Mesothelial cell of epicardium (in vitro differentiated cells): ENCODE measurements at regions not wholly inside any gene's neighbourhood (a gene's known extent, or its start where the extent isn't known, plus 50 kb on each side); places are given as distances from the start of the nearest gene placed in this dataset.
"Not testable (repeated sequence)": the region's sequence is repeated elsewhere in the genome, so short reads cannot be mapped to it uniquely, and the experiment has no call there.

Experiments used
- DNase-seq, 2 experiments: peaks; one replicate each; pipeline ENCODE4 v3.0.0; 2021; ENCODE audit warnings: low spot score in 2 of 2; ENCODE audit not compliant: unreplicated experiment in 2 of 2
- H3K27ac Mint-ChIP-seq: 2 replicates; pipeline ENCODE4 v1.8.0; 2021; ENCODE audit warnings: mixed read lengths
- H3K27me3 Mint-ChIP-seq: 2 replicates; pipeline ENCODE4 v1.8.0; 2021; ENCODE audit warnings: low read depth, mixed read lengths
- H3K36me3 Mint-ChIP-seq: 2 replicates; pipeline ENCODE4 v1.8.0; 2021; ENCODE audit warnings: mixed read lengths
- H3K4me1 Mint-ChIP-seq: 2 replicates; pipeline ENCODE4 v1.8.0; 2021; ENCODE audit warnings: mixed read lengths
- H3K4me3 Mint-ChIP-seq: 2 replicates; pipeline ENCODE4 v1.8.0; 2021; ENCODE audit warnings: mild to moderate bottlenecking, moderate library complexity, mixed read lengths
- H3K9me3 Mint-ChIP-seq: 2 replicates; pipeline ENCODE4 v1.8.0; 2021; ENCODE audit warnings: mixed read lengths
- CTCF ChIP-seq: fragments of 200-600 bp; sonication (generic); IDR thresholded peaks from one replicate; pipeline ENCODE4 v1.5.0; 2021; ENCODE audit warnings: antibody characterized with exemption; ENCODE audit not compliant: unreplicated experiment

GRCh38 chr7:82665966-82666507, 222.5 kb upstream of the CACNA2D1 start:
- no peaks in the 10 kb centered on the region for H3K27me3 Mint-ChIP-seq
- no peaks in the 10 kb centered on the region for H3K9me3 Mint-ChIP-seq
- no peaks in the 10 kb centered on the region for H3K4me1 Mint-ChIP-seq
- DNase-seq: no peak
- no peak overlapping the region for H3K27ac Mint-ChIP-seq
- no peak for TF ChIP-seq CTCF
- H3K4me3 Mint-ChIP-seq: no peak overlapping the region
- no peaks in the 10 kb centered on the region for H3K36me3 Mint-ChIP-seq

- Mint-ChIP-seq H3K27ac (no peak overlapping the region), H3K4me1 (no peaks in the 10 kb centered on the region), H3K4me3 (no peak overlapping the region), H3K27me3 (peaks cover 2% of the 10 kb centered on the region), H3K9me3 (peaks cover 21% of the 10 kb centered on the region), H3K36me3 (no peaks in the 10 kb centered on the region)
- TF ChIP-seq CTCF: no peak
- no peak for DNase-seq
Observed at GRCh38 chr7:82655965-82656364, 212.4 kb upstream of the CACNA2D1 start.

DNA sequence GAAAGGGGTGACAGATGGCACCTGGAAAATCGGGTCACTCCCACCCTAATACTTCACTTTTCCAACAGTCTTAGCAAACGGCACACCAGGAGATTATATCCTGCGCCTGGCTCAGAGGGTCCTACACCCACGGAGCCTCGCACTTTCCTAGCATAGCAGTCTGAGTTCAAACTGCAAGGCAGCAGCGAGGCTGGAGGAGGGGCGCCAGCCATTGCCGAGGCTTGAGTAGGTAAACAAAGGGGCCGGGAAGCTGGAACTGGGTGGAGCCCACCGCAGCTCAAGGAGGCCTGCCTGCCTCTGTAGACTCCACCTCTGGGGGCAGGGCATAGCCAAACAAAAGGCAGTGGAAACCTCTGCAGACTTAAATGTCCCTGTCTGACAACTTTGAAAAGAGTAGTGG, 206.5 kb upstream of the CACNA2D1 start:
- H3K27me3 Mint-ChIP-seq, DNase-seq, H3K4me3 Mint-ChIP-seq, H3K36me3 Mint-ChIP-seq, H3K27ac Mint-ChIP-seq, H3K4me1 Mint-ChIP-seq: not testable (repeated sequence)
- peaks cover 32% of the 10 kb centered on the region for H3K9me3 Mint-ChIP-seq

DNA sequence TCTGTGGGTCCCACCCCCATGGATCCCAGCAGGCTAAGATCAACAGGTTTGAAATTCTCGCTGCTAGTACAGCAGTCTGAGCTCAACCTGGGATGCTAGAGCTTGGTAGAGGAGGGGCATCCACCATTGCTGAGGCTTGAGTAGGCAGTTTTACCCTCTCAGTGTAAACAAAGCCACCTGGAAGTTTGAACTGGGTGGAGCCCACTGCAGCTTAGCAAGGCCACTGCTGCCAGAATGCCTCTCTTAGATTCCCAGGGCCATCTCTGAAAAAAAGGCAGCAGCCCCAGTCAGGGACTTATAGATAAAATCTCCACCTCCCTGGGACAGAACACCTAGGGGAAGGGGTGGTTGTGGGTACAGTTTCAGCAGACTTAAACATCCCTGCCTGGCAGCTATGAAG, 190.0 kb upstream of the CACNA2D1 start:
- peaks cover 4% of the 10 kb centered on the region for H3K9me3 Mint-ChIP-seq
- H3K36me3 Mint-ChIP-seq: no peaks in the 10 kb centered on the region
- H3K27ac Mint-ChIP-seq: no peak overlapping the region
- TF ChIP-seq CTCF: no peak
- peaks cover 2% of the 10 kb centered on the region for H3K27me3 Mint-ChIP-seq
- no peak overlapping the region for H3K4me3 Mint-ChIP-seq
- no peaks in the 10 kb centered on the region for H3K4me1 Mint-ChIP-seq
- DNase-seq: no peak

DNA sequence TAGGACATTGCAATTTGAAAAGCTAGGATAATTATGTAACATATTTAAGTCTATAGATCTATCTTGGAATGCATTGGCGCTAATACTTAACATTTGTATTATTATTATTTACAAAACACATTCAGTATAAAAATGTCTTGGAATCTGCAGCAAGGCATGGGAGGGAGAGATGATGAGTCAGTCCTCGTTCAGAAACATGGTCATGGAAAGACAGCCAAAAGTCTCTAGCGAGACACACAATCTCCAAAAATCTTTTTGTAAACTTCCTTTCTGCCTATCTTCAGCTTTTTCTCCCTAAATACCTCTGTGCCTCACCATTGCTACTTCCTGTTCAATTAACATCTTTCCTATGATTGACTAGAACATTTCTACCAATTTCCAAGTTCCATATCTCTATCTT, 188.4 kb upstream of the CACNA2D1 start:
- DNase-seq: no peak
- H3K9me3 Mint-ChIP-seq: peaks cover 4% of the 10 kb centered on the region
- no peak overlapping the region for H3K4me3 Mint-ChIP-seq
- H3K27me3 Mint-ChIP-seq: peaks cover 2% of the 10 kb centered on the region
- no peaks in the 10 kb centered on the region for H3K4me1 Mint-ChIP-seq
- no peak overlapping the region for H3K27ac Mint-ChIP-seq
- no peaks in the 10 kb centered on the region for H3K36me3 Mint-ChIP-seq
- no peak for TF ChIP-seq CTCF

GRCh38 chr7:82629583-82629982, 186.0 kb upstream of the CACNA2D1 start:
- no peaks in the 10 kb centered on the region for H3K27me3 Mint-ChIP-seq
- H3K36me3 Mint-ChIP-seq: no peaks in the 10 kb centered on the region
- DNase-seq: no peak
- H3K4me3 Mint-ChIP-seq: no peak overlapping the region
- no peak overlapping the region for H3K27ac Mint-ChIP-seq
- no peaks in the 10 kb centered on the region for H3K9me3 Mint-ChIP-seq
- H3K4me1 Mint-ChIP-seq: no peaks in the 10 kb centered on the region
- TF ChIP-seq CTCF: no peak
